H54 (cell line): ENCODE measurements at regions not wholly inside any gene's neighbourhood (a gene's known extent, or its start where the extent isn't known, plus 50 kb on each side); places are given as distances from the start of the nearest gene placed in this dataset.

Source experiments
- DNase-seq: peaks from one replicate; pipeline ENCODE4 v3.0.0; 2011; ENCODE audit warnings: low spot score, mixed read lengths; ENCODE audit not compliant: insufficient read length
- FAIRE-seq: peaks from 3 replicates; lab custom pipeline; 2011; peaks lifted over from hg19 to GRCh38; lab: Jason Lieb, UNC
- POLR2A ChIP-seq: IDR thresholded peaks from 2 replicates; pipeline ENCODE4 v1.6.1; 2011; ENCODE audit warnings: low read depth, mild to moderate bottlenecking, low read length

DNA sequence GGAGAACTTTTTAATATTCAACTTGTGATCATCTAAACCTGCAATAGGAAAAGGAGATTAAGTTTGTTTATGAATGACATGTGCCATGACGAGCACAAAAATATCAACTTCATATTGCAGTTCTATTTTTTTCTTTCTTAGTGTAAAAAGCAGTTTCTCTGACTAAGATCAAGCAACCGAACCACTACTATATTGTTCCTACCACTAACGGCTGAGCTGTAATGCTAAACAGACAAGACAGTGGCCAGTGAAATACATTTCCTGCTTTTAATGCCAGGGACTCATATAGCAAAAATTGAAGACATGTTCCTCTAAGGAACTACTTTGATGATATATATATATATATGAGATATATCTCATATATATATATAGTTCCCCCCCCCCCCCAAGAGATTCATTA lies 1705.6 kb upstream of the TMEFF2 start:
- FAIRE-seq (no peak), DNase-seq (no peak)
- no peak for TF ChIP-seq POLR2A

- FAIRE-seq, result no peak
- no peak for TF ChIP-seq POLR2A
- DNase-seq, result no peak
Observed at GRCh38 chr2:193895226-193895625, 1700.5 kb upstream of the TMEFF2 start.

- no peak for DNase-seq
- FAIRE-seq, result no peak
- TF ChIP-seq POLR2A, result no peak
Observed at GRCh38 chr2:193894081-193894480, 1699.3 kb upstream of the TMEFF2 start.

DNA sequence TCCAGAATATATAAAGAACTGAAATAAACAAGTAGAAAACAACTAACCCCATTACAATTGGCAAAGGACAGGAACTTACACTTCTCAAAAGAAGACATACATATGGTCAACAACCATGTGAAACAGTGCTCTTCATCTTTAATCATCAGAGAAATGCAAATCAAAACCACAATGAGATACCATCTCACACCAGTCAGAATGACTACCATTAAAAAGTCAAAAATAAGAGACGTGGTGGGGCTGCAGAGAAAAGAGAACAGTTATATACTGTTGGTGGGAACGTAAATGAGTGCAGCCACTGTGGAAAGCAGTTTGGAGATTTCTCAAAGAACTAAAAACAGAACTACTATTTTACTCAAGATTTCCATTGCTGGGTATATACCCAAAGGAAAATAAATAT lies 1696.3 kb upstream of the TMEFF2 start:
- DNase-seq (no peak), FAIRE-seq (no peak)
- no peak for TF ChIP-seq POLR2A

DNA sequence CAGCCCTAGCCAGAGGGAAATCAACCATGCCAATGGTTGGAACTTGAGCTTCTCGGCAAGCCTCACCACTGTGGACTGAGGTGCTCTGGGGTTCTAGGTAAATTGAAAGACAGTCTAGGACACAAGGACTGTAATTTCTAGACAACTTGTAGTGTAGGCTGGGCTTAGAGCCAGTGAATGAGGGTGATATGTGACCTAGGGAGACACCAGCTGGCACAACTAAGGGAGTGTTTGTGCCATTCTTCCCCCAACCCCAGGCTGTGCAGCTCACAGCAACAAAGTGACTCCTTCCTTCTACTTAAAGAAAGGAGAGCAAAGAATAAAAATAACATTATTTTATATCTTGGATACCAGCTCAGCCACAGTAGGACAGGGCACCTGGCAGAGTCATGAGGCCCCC lies 1690.7 kb upstream of the TMEFF2 start:
- no peak for TF ChIP-seq POLR2A
- FAIRE-seq (no peak), DNase-seq (no peak)

DNA sequence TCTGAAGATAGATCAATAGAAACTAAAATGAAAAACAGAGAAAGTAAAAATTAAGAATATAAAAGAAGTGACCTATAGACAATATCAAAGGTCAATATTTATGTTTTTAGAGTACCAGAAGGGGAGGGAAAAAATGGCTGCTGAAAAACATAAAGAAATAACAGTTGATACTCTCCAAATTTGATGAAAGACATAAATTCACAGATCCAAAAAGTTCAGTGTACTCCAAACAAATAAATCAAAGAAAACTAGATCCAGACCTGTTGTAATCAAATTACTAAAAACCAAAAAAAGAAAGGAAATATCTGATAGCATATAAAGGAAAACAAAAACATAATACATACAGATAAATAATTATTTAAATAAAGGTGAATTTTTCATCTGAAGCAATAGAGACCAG lies 1689.1 kb upstream of the TMEFF2 start:
- DNase-seq, result no peak
- no peak for FAIRE-seq

DNA sequence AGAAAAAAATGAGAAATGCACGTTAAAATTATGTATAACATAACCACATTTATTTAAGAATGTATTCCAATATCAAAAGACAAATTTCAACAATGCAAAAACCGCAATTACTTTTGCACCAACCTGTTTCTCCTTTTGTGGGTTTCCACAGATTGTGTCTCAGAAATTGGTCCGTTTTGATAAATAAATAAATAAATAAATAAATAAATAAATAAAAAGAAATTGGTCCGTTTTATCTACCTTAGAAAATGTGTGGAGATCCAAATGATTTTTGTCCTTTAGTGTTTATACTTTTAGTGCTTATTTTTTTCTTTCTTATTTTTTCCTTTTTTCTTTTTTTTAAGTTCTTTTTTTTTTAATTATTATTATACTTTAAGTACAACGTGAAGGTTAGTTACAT lies 1682.2 kb upstream of the TMEFF2 start:
- DNase-seq (no peak), FAIRE-seq (no peak)
- TF ChIP-seq POLR2A, result no peak

More for the DNA sequence above, 1689.1 kb upstream of the TMEFF2 start:
- TF ChIP-seq POLR2A, result no peak

- no peak for DNase-seq
- peak; percentile 6 for FAIRE-seq
- no peak for TF ChIP-seq POLR2A
Observed at GRCh38 chr2:193869564-193869963, 1674.8 kb upstream of the TMEFF2 start.

DNA sequence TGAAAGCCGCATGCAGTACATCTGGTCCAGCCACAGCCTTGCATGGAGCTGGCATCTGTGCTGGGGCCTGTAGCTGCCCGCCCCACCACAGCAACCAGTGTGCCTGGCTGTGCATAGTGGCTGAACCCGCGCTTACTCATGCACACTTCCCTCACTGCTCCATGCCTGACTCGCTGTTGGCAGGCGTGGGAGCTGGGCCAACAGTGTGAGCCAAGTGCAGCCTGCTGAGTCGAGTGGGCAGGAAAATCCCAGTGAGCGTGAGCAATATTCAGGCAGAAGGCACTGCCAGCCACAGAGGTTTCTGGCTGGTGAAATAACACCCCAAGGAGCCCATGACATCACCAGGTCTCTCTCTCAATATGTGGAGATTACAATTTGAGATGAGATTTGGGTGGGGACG lies 1674.1 kb upstream of the TMEFF2 start:
- DNase-seq (peak; percentile 12), FAIRE-seq (peak; percentile 94)
- no peak for TF ChIP-seq POLR2A

DNA sequence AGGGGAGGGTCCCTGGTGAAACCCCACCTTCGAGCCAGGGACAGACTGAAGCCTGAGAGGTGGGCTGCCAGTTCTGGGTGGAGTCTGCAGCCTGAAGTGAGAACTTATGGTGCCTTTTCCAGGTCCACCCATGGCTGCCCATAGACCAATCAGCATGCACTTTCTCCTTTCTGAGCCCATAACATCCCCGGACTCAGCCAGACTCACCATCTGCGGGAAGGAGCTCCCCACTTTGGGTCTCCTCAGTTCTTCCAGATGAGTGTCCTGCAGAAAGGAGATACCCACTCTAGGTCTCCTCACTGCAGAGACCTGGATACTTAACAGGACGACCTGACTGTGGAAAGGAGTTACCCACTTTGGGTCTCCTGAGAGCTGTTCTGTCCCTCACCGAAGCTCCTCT lies 1673.4 kb upstream of the TMEFF2 start:
- no peak for TF ChIP-seq POLR2A
- FAIRE-seq, result no peak
- DNase-seq, result no peak

DNA sequence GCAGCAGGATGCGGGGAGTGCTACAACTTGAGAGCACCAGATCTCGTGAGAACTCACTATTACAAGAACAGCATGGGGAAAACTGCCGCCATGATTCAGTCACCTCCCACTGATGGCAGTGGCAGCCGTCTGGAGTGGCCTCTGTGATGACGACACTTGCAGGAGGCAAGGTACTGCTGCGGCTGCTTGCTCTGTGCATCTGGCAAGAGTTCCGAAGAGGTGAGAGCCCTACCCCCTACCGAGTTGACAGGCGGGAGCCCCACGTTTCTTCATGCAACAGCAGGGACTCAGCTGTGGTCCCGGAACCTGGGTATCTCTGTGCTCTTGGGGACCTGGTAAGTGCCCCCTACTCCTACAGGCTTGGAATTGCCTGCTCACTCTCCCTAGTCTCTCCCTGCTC lies 1672.7 kb upstream of the TMEFF2 start:
- TF ChIP-seq POLR2A, result no peak
- FAIRE-seq (no peak), DNase-seq (no peak)

GRCh38 chr2:193861557-193861956 lies 1666.8 kb upstream of the TMEFF2 start:
- FAIRE-seq (no peak), DNase-seq (no peak)
- no peak for TF ChIP-seq POLR2A

DNA sequence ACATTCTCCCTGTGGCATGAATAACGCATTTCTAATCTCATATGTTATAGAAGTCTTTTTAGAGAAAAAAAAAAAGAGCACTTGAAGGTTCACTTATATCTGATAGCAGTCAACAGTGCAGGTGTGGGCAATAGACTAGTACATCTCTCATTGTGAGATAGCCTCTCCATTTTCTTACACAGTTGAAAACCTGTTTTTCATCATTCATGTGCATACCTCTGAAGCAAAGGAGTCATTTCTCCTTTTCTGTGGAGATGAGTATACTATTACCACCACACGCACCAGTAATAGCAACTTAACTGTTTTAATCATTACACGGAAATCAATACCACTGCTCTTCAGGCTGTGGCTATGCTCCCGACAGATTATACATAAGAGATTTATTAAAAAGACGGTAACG lies 1653.3 kb upstream of the TMEFF2 start:
- DNase-seq, result no peak
- TF ChIP-seq POLR2A, result no peak
- no peak for FAIRE-seq

- TF ChIP-seq POLR2A, result no peak
- no peak for DNase-seq
- peak; percentile 91 for FAIRE-seq
Observed at GRCh38 chr2:193847130-193847529, 1652.4 kb upstream of the TMEFF2 start.

- no peak for DNase-seq
- no peak for TF ChIP-seq POLR2A
- FAIRE-seq, result peak; percentile 74
Observed at GRCh38 chr2:193845604-193846003, 1650.9 kb upstream of the TMEFF2 start.

DNA sequence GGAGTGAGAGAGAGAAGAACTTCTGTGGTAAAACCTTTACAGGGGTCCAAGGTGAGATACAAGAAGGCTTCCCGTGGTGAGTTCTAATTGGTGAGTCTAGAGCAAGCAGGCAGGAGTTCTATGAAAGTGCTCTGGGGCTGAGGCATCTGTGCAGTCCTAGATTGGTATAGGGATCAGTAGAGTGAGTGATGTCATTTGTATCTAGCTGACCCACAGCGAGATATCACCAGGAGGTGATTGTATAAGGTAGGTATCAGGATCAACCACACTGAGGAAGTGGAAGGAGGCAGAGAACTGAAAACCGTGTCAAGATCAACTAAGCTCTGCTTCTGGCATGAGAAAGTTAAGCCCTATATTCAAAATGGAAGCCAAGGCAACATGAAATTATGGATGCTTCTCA lies 1648.9 kb upstream of the TMEFF2 start:
- no peak for TF ChIP-seq POLR2A
- FAIRE-seq, result no peak

More for the DNA sequence above, 1648.9 kb upstream of the TMEFF2 start:
- no peak for DNase-seq
